ENCODE measurements at regions not wholly inside any gene's neighbourhood (a gene's known extent, or its start where the extent isn't known, plus 50 kb on each side); places are given as distances from the start of the nearest gene placed in this dataset.

- no peak overlapping the region for H3K4me3 Mint-ChIP-seq
- Histone ChIP-seq H3T11ph (ENCODE audit: low read length) (no peak overlapping the region), H3K79me2 (ENCODE audit: insufficient read depth, low read length) (no peaks in the 10 kb centered on the region), H2AFZ (ENCODE audit: low read length) (no peak overlapping the region), H3K23ac (ENCODE audit: insufficient read length, low read depth, low read length) (no peak overlapping the region), H2BK15ac (ENCODE audit: low read depth, low read length) (no peak overlapping the region), H3K4ac (ENCODE audit: low read depth, low read length) (no peak overlapping the region), H3K9me3 (ENCODE audit: control insufficient read depth, low read depth, low read length) (no peaks in the 10 kb centered on the region), H2AK5ac (ENCODE audit: insufficient read length, low read length) (no peak overlapping the region), H3K4me1 (ENCODE audit: insufficient read depth, low read length) (no peaks in the 10 kb centered on the region), H3K14ac (ENCODE audit: insufficient read depth, low read length) (no peak overlapping the region), H2BK20ac (ENCODE audit: low read depth, low read length, poor library complexity, severe bottlenecking) (no peak overlapping the region), H3K18ac (ENCODE audit: insufficient read length, low read depth, low read length) (no peak overlapping the region), H4K5ac (ENCODE audit: insufficient read length, low read depth, low read length) (no peak overlapping the region), H3K56ac (ENCODE audit: insufficient read length, low read depth, low read length) (no peak overlapping the region), H2BK120ac (ENCODE audit: low read depth, low read length, poor library complexity, severe bottlenecking) (no peak overlapping the region), H3K27me3 (ENCODE audit: insufficient read depth, low read length) (no peaks in the 10 kb centered on the region), H4K91ac (ENCODE audit: insufficient read length, low read depth, low read length) (no peak overlapping the region), H3K79me1 (ENCODE audit: insufficient read depth, low read depth, low read length, poor library complexity, severe bottlenecking) (no peaks in the 10 kb centered on the region), H3K9ac (ENCODE audit: extremely low read depth, insufficient read length, low read length) (no peak overlapping the region), H2BK5ac (ENCODE audit: insufficient read length, low read length) (no peak overlapping the region), H4K8ac (replicated peaks; ENCODE audit: insufficient read length, low read depth, low read length) (no peak overlapping the region), H3K23me2 (ENCODE audit: insufficient read length, low read depth, low read length, poor library complexity, severe bottlenecking) (no peaks in the 10 kb centered on the region), H2BK12ac (ENCODE audit: insufficient read length, low read depth, low read length) (no peak overlapping the region), H3K27ac (ENCODE audit: insufficient read length, low read depth, low read length) (no peak overlapping the region), H3K4me2 (ENCODE audit: insufficient read depth, insufficient read length, low read length) (no peak overlapping the region), H4K20me1 (ENCODE audit: control insufficient read depth, insufficient read depth, insufficient read length) (no peaks in the 10 kb centered on the region)
- H3K4me1 Mint-ChIP-seq = peaks cover 0 to 4% of the 10 kb centered on the region in 2 experiments; a peak in 2 of 4 replicates
- no peak for TF ChIP-seq CTCF (conservative IDR thresholded peaks at IDR 0.05)
- peaks cover 0 to 3% of the 10 kb centered on the region in 2 experiments; a peak in 1 of 5 replicates for H3K9me3 Mint-ChIP-seq
- H3K27ac Mint-ChIP-seq = no peak overlapping the region
- H3K27me3 Mint-ChIP-seq (ENCODE audit: low read depth) = no peaks in the 10 kb centered on the region
- H3K36me3 Mint-ChIP-seq (ENCODE audit: insufficient read depth in 1 of 3, low read depth in 3 of 3) = no peaks in the 10 kb centered on the region
- DNase-seq = no peak
- whole genome bisulfite sequencing (ENCODE audit: extremely low coverage, insufficient read length, low lambda C conversion rate) = no CpG with 5 or more reads among the region's 4 CpGs
Observed at GRCh38 chr12:87671757-87672156, 357.4 kb downstream of the C12orf50 start.
